ENCODE measurements at regions not wholly inside any gene's neighbourhood (a gene's known extent, or its start where the extent isn't known, plus 50 kb on each side); places are given as distances from the start of the nearest gene placed in this dataset.
"Not testable (repeated sequence)": the region's sequence is repeated elsewhere in the genome, so short reads cannot be mapped to it uniquely, and the experiment has no call there.

- no peaks in the 10 kb centered on the region for H3K36me3 Mint-ChIP-seq (ENCODE audit: insufficient read depth)
- TF ChIP-seq CTCF (IDR thresholded peaks at IDR 0.05; ENCODE audit: unreplicated experiment) = no peak
- DNase-seq (ENCODE audit: low spot score, unreplicated experiment) = no peak
- H3K27ac Mint-ChIP-seq = peak overlapping the region; percentile 95
- peaks cover 4% of the 10 kb centered on the region for H3K27me3 Mint-ChIP-seq
- H3K4me3 Mint-ChIP-seq (ENCODE audit: low read depth) = no peak overlapping the region
- no peaks in the 10 kb centered on the region for H3K9me3 Mint-ChIP-seq (ENCODE audit: low read depth)
- peaks cover 42% of the 10 kb centered on the region for H3K4me1 Mint-ChIP-seq (ENCODE audit: low read depth)
Observed at GRCh38 chr16:85449885-85450245, 163.3 kb upstream of the GSE1 start.

DNA sequence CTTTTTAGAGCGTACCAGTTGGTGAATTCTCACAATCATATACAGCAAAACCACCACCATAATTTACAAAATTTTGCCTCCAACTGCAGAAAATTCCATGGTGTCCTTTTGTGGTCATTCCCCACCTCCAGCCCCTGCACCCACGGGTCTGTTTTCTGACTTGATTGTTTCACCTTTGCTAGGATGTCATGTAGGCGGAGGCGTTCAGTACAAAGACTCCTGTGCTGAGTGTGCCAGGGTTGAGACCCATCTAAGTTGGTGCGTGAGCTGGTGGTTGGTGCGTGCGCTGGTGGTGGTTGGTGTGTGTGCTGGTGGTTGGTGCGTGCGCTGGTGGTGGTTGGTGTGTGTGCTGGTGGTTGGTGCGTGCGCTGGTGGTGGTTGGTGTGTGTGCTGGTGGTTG is 162.0 kb upstream of the GSE1 start:
- H3K27me3 Mint-ChIP-seq = peaks cover 12% of the 10 kb centered on the region
- not testable (repeated sequence) for H3K4me3 Mint-ChIP-seq (ENCODE audit: low read depth); H3K27ac Mint-ChIP-seq; H3K36me3 Mint-ChIP-seq (ENCODE audit: insufficient read depth); DNase-seq (ENCODE audit: low spot score, unreplicated experiment); H3K9me3 Mint-ChIP-seq (ENCODE audit: low read depth)
- H3K4me1 Mint-ChIP-seq (ENCODE audit: low read depth) = peaks cover 36% of the 10 kb centered on the region

GRCh38 chr16:85451641-85452363 is 161.3 kb upstream of the GSE1 start:
- no peaks in the 10 kb centered on the region for H3K9me3 Mint-ChIP-seq (ENCODE audit: low read depth)
- no peak overlapping the region for H3K27ac Mint-ChIP-seq
- no peak for DNase-seq (ENCODE audit: low spot score, unreplicated experiment)
- peaks cover 33% of the 10 kb centered on the region for H3K4me1 Mint-ChIP-seq (ENCODE audit: low read depth)
- H3K27me3 Mint-ChIP-seq = peaks cover 14% of the 10 kb centered on the region
- no peak overlapping the region for H3K4me3 Mint-ChIP-seq (ENCODE audit: low read depth)
- no peaks in the 10 kb centered on the region for H3K36me3 Mint-ChIP-seq (ENCODE audit: insufficient read depth)
- TF ChIP-seq CTCF (IDR thresholded peaks at IDR 0.05; ENCODE audit: unreplicated experiment) = no peak

DNA sequence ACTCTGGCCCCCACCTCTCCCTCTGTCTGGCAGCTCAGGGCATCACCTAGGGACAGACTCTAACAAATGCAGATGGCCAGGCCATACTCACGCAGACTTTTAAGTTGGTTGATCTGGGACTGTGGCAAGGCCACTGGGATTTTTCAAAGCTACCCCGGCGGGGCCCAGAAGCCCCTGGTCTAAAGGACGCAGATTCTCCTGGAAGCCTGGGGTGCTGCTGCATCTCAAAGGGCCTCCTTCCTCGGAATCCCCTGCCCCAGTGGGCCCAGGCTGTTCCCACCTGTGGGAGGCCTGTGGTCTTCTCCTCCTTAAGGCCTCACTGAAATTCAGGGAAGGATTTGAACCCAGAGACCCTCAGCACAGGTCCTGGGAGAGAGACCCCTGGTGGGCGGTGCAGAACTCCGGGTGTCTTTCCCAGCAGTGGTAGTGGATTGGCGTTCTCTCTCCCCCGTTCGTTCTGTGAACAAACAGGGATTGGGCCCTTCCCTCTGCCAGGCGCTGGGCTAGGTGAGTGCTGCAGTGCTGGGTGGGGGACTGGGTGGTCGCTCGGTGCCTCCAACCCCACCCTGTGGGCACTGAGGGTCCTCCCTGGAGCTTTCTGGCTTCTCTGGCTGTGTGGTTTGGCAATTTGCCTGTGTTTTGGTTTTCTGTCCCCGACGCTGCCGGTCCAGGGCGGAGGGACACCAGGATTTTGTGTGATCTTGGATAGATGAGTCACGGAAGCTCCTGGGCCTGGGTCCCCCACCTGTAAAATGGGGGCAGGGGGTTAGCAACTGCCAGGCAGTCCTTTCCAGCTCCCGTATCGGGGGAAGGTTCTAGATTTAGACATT is 160.5 kb upstream of the GSE1 start:
- peaks cover 17% of the 10 kb centered on the region for H3K27me3 Mint-ChIP-seq
- no peak for DNase-seq (ENCODE audit: low spot score, unreplicated experiment)
- peaks cover 33% of the 10 kb centered on the region for H3K4me1 Mint-ChIP-seq (ENCODE audit: low read depth)
- H3K9me3 Mint-ChIP-seq (ENCODE audit: low read depth) = no peaks in the 10 kb centered on the region
- TF ChIP-seq CTCF (IDR thresholded peaks at IDR 0.05; ENCODE audit: unreplicated experiment) = no peak
- no peak overlapping the region for H3K27ac Mint-ChIP-seq
- H3K36me3 Mint-ChIP-seq (ENCODE audit: insufficient read depth) = no peaks in the 10 kb centered on the region
- no peak overlapping the region for H3K4me3 Mint-ChIP-seq (ENCODE audit: low read depth)

DNA sequence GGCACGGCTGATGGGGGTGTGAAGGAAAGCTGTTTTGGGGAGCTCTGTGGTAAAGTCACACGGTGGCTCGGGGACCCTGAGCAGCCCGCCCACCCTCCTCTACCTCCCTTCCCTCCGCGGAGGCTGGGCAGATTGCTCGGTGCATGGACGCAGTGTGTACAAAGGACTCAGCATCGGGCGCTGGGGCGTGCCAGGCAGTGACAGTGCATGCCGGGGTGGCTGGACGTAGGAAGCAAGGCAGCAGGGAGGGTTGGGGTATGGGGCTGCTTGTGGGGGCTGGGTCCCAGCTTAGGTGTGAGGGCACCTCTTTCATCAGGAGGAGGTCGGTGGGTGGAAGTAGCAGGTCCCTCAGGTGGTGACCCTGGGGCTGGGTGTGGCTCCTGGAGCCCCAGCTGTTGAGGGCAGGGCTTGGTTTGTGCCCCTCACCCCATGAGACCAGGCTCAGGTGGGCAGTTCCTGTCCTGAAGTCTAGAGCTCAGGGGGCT is 159.9 kb upstream of the GSE1 start:
- no peak for DNase-seq (ENCODE audit: low spot score, unreplicated experiment)
- Mint-ChIP-seq H3K4me1 (ENCODE audit: low read depth) (peaks cover 27% of the 10 kb centered on the region), H3K27ac (no peak overlapping the region), H3K9me3 (ENCODE audit: low read depth) (no peaks in the 10 kb centered on the region), H3K27me3 (peaks cover 17% of the 10 kb centered on the region), H3K4me3 (ENCODE audit: low read depth) (no peak overlapping the region), H3K36me3 (ENCODE audit: insufficient read depth) (no peaks in the 10 kb centered on the region)
- TF ChIP-seq CTCF (IDR thresholded peaks at IDR 0.05; ENCODE audit: unreplicated experiment) = no peak
